Stimulated activated CD8-positive, alpha-beta memory T cell treated with anti-CD3 and anti-CD28 coated beads, Interleukin-15, amount 100 ng/mL, for 48 hours (primary cell): ENCODE measurements at regions not wholly inside any gene's neighbourhood (a gene's known extent, or its start where the extent isn't known, plus 50 kb on each side); places are given as distances from the start of the nearest gene placed in this dataset.

Experiments used
- DNase-seq, 2 donors: peaks; one replicate each; pipeline ENCODE4 v3.0.0-alpha.2; 2020; ENCODE audit warnings: low read depth in 2 of 2

- DNase-seq: no peak
Measured at GRCh38 chr10:55500931-55501559, 700.0 kb upstream of the PCDH15 start.

DNA sequence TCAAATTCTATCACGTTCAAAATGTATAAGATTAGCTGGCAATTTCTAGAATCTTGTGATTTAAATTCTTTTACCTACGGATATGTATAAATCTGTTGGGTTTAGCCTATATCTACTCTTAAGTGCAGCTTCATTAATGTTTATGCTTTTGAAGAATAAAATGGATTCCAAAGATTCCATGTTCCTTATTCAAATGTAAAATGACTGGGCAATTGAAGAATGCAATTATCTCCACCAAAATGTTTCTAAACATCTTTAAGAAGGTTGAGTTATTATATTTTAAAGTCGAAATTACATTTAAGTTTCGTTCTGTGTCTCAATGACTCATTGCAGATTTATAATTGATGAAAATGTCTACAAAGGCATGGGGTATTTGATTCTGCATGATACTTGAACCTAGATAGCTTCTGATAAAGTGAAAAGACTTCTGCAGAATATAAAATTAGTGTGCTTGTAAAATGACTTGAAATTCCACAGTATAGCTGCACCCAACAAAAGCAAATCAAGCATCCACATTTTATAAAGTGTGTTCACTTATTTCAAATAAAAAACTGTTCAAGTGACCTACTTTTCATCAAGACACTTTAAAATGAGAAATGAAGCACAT lies 697.0 kb upstream of the PCDH15 start:
- DNase-seq: no peak

DNA sequence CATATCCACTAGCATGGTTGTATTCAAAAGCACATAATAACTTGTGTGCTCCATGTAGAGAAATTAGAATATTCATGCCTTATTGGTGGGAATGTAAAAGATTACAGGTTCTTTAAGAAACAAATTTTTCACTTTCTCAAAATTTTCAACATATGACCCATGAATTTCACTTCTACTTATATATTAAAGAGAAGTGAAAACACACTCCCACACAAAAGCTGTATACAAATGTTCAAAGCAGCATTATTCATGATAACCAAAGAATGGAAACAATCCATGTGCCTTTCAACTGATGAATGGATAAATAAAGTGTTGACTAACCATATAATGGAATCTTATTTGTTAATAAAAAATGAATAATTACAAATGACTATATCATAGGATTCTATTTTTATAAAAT lies 694.5 kb upstream of the PCDH15 start:
- no peak for DNase-seq

- DNase-seq: no peak
Measured at GRCh38 chr10:55491712-55492111, 690.7 kb upstream of the PCDH15 start.

GRCh38 chr10:55485827-55486226 lies 684.8 kb upstream of the PCDH15 start:
- no peak for DNase-seq

DNA sequence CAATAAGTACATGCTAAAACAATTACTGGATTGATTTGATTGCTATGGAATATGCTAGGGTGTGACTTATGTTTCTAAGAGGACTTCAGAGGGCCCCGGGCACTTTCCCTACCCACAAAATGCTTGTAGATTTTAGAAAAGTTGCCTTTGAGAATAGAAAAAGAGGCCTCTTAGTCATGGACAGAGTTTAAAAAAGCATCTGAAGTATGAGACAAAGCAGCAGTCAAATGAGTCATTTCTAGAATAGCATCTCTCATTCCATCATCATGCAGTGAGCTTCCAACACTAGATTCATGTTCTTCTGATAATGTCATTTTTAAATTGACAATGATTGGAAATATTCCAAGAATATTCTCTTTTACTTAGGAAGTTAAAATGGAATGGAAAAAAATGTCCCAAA lies 675.1 kb upstream of the PCDH15 start:
- DNase-seq: no peak

GRCh38 chr10:55474258-55474657 lies 673.2 kb upstream of the PCDH15 start:
- no peak for DNase-seq

GRCh38 chr10:55470840-55471239 lies 669.8 kb upstream of the PCDH15 start:
- DNase-seq: no peak

GRCh38 chr10:55466806-55467504 lies 665.9 kb upstream of the PCDH15 start:
- DNase-seq: no peak

DNA sequence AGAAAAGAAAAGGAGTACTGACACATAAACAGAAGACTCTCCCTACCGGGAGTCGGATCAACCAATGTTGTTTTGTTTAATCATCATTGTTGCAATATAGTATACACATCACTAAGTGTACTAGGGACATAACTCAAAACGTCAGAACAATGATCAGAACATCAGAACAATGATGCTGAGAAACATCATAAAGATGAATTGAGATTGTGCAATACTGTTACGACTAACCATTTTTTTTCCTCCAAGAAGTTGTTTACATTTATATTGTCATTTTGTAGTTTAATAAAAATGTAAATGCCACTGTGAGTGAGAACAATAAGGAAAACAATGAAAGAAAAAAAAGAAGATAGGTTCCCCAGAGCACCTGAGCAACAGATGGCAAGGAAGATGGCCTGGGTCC lies 663.1 kb upstream of the PCDH15 start:
- no peak for DNase-seq

GRCh38 chr10:55460008-55460407 lies 659.0 kb upstream of the PCDH15 start:
- DNase-seq: no peak

DNA sequence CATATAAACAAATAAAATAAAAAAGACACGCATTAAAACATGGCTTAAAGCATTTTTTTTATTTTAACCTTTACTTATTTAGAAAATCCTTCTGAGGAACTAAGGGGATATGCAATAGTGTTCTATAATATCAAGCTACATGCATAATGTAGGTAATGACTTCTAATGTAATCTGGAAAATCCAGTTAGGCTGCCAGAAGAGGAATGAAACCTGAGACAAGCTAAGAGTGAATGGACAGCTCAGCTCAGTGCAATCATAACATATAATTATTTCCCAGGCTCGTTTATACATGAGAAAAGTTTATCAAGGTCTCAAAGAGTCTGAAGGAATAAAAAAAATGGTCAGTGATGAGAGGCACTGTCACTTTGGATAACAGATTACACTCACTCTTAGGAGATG lies 649.0 kb upstream of the PCDH15 start:
- DNase-seq: no peak

- DNase-seq: no peak
Measured at GRCh38 chr10:55446441-55447002, 645.5 kb upstream of the PCDH15 start.

GRCh38 chr10:55441777-55442176 lies 640.7 kb upstream of the PCDH15 start:
- DNase-seq: no peak

- no peak for DNase-seq
Measured at GRCh38 chr10:55426138-55426537, 625.1 kb upstream of the PCDH15 start.

- no peak for DNase-seq
Measured at GRCh38 chr10:55410415-55410885, 609.4 kb upstream of the PCDH15 start.

DNA sequence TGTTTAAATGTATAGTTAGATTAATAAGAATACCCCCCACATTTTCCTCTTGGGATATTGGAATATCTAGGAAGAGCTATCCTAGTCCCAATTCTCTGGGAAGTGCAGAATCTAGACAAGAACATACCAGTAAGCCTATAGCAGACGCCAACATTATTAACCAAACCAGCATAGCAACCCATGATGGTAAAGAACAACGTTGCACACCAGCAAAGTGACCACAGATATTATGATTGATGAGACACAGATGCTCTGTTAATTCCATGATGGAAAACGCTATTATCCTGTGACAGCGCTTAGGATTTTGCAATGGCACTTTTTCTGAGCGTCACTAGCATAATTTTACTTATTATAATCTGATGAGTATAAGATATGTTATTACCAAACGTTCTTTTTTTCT lies 603.1 kb upstream of the PCDH15 start:
- DNase-seq: no peak

- DNase-seq: no peak
Measured at GRCh38 chr10:55400075-55400849, 599.2 kb upstream of the PCDH15 start.

- no peak for DNase-seq
Measured at GRCh38 chr10:55398497-55398882, 597.5 kb upstream of the PCDH15 start.

GRCh38 chr10:55397777-55398496 lies 596.9 kb upstream of the PCDH15 start:
- DNase-seq: no peak

DNA sequence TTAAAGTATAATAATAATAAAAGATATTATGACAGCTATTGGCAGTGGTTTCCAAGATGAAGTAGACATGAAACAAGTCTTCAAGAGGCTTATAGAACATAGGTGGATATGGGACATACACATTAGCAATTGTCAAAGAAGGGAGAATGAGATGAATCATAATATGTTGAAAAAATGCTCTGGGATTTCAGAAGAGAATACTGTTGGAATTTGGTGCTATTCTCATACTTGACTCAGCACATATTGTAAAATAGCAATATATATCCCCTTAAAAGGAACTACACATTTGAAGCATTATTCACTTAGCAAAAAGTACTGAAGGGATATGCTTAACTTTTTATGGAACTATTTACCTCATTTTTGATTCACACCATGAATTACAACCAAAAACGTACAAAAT lies 577.2 kb upstream of the PCDH15 start:
- DNase-seq: no peak
